ENCODE measurements at regions not wholly inside any gene's neighbourhood (a gene's known extent, or its start where the extent isn't known, plus 50 kb on each side); places are given as distances from the start of the nearest gene placed in this dataset.

DNA sequence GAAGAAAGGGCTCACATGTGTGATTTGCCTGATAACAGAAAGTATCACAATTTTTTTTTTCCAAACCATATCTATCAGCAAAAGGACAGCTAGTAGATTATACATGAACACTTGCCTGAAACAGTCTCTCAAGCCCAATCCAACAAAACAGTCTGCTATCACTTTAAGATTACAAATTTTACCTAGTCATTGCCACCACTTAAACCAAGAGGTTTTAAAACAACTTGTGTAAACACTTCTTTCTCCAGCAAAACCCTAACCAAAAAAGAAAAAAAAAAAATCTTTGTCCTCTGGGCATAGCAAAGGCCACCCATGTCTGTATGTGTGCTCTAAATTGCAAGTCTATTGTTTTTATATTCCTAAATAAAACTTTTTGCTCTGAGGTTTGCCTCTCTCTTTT lies 1568.4 kb downstream of the GRIK2 start:
- H3K36me3 ChIP-seq (ENCODE audit: control insufficient read depth in 2 of 4, insufficient read depth in 4 of 4, low read length in 3 of 4): no peaks in the 10 kb centered on the region
- no peaks in the 10 kb centered on the region for H3K79me2 ChIP-seq (ENCODE audit: control insufficient read depth in 1 of 2, insufficient read depth in 2 of 2, low read length in 2 of 2)
- no peaks in the 10 kb centered on the region for H3K9me3 ChIP-seq (ENCODE audit: insufficient read depth in 2 of 2, low read depth in 1 of 2, low read length in 1 of 2)
- no peak overlapping the region for H2BK15ac ChIP-seq (ENCODE audit: low read length)
- H3K18ac ChIP-seq (ENCODE audit: extremely low read depth, low read length): no peak overlapping the region
- DNase-seq (ENCODE audit: low read depth in 1 of 2, low spot score in 2 of 2) (no peak), FAIRE-seq (no peak)
- H2AFZ ChIP-seq (ENCODE audit: low read length): no peak overlapping the region
- H2BK120ac ChIP-seq (replicated peaks; ENCODE audit: low read depth, low read length): no peak overlapping the region
- POLR2A ChIA-PET (ENCODE audit: partially characterized antibody): no interaction called here
- H3K23ac ChIP-seq (ENCODE audit: insufficient read length): no peak overlapping the region
- H4K8ac ChIP-seq (ENCODE audit: extremely low read depth, insufficient read depth, low read length): no peak overlapping the region
- no peaks in the 10 kb centered on the region for H4K20me1 ChIP-seq (replicated peaks in 1 of 2; ENCODE audit: control insufficient read depth in 1 of 2, insufficient read depth in 2 of 2, low read length in 2 of 2)
- H3K4ac ChIP-seq (replicated peaks; ENCODE audit: insufficient read length, low read depth, low read length): no peak overlapping the region
- no peak overlapping the region for H4K91ac ChIP-seq (replicated peaks; ENCODE audit: insufficient read length, low read length)
- H3K27ac ChIP-seq (ENCODE audit: low read depth, low read length): no peak overlapping the region
- no peaks in the 10 kb centered on the region for H3K79me1 ChIP-seq (ENCODE audit: low read depth, low read length)
- no peaks in the 10 kb centered on the region for H3K27me3 ChIP-seq (replicated peaks in 1 of 4; ENCODE audit: control insufficient read depth in 3 of 4, extremely low read depth in 1 of 4, insufficient read depth in 3 of 4, low read length in 3 of 4)
- TF ChIP-seq, protein P1, sequence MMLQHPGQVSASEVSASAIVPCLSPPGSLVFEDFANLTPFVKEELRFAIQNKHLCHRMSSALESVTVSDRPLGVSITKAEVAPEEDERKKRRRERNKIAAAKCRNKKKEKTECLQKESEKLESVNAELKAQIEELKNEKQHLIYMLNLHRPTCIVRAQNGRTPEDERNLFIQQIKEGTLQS (IDR thresholded peaks at IDR 0.05; ENCODE audit: insufficient read depth, low read depth, low read length): no peak
- TF ChIP-seq TEAD4 (IDR thresholded peaks at IDR 0.05; ENCODE audit: low read depth, low read length) (no peak), GTF2F1 (IDR thresholded peaks at IDR 0.05; ENCODE audit: borderline replicate concordance, low read depth, low read length) (no peak), HDAC6 (IDR thresholded peaks at IDR 0.05; ENCODE audit: low read depth, low read length) (no peak), SIRT6 (IDR thresholded peaks at IDR 0.05; ENCODE audit: low read length) (no peak), ZNF274 (IDR thresholded peaks at IDR 0.05; ENCODE audit: borderline replicate concordance, extremely low read depth, low read length) (no peak)
- TF ChIP-seq, protein P2, sequence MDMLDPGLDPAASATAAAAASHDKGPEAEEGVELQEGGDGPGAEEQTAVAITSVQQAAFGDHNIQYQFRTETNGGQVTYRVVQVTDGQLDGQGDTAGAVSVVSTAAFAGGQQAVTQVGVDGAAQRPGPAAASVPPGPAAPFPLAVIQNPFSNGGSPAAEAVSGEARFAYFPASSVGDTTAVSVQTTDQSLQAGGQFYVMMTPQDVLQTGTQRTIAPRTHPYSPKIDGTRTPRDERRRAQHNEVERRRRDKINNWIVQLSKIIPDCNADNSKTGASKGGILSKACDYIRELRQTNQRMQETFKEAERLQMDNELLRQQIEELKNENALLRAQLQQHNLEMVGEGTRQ (IDR thresholded peaks at IDR 0.05; ENCODE audit: low read length): no peak
- H3K4me2 ChIP-seq (ENCODE audit: insufficient read depth in 1 of 2, low read depth in 2 of 2, low read length in 2 of 2): no peak overlapping the region
- no peak overlapping the region for H3K56ac ChIP-seq (replicated peaks; ENCODE audit: insufficient read length, low read depth, low read length)
- no peak overlapping the region for H2BK5ac ChIP-seq (ENCODE audit: low read depth, low read length)
- no peaks in the 10 kb centered on the region for H3K23me2 ChIP-seq (ENCODE audit: low read depth, low read length)
- H2AK5ac ChIP-seq (ENCODE audit: low read depth, low read length): no peak overlapping the region
- no peak overlapping the region for H2BK20ac ChIP-seq (ENCODE audit: low read length)
- H3K14ac ChIP-seq (ENCODE audit: insufficient read length): no peak overlapping the region
- no peak overlapping the region for H2BK12ac ChIP-seq (ENCODE audit: low read depth, low read length)
- H3K4me3 ChIP-seq (ENCODE audit: extremely low read depth in 1 of 4, insufficient read depth in 2 of 4, low read depth in 3 of 4, low read length in 4 of 4): no peak overlapping the region
- H4K5ac ChIP-seq (ENCODE audit: insufficient read length, low read depth, low read length): no peak overlapping the region
- no peak overlapping the region for H3K9ac ChIP-seq (replicated peaks in 1 of 4; ENCODE audit: extremely low read depth in 1 of 4, low read depth in 3 of 4, low read length in 3 of 4)
- CTCF ChIA-PET (ENCODE audit: partially characterized antibody): no interaction called here
- no peaks in the 10 kb centered on the region for H3K4me1 ChIP-seq (replicated peaks in 1 of 4; ENCODE audit: control insufficient read depth in 3 of 4, insufficient read depth in 4 of 4, low read length in 3 of 4)

Measured in H1 (cell line).